AG09309 (cell line): ENCODE measurements at regions not wholly inside any gene's neighbourhood (a gene's known extent, or its start where the extent isn't known, plus 50 kb on each side); places are given as distances from the start of the nearest gene placed in this dataset.

Experiments used
- DNase-seq: peaks from one replicate; pipeline ENCODE4 v3.0.0-alpha.2; 2010; ENCODE audit warnings: low read depth
- H3K4me3 ChIP-seq: 2 replicates; pipeline ENCODE4 v1.5.1; 2011; ENCODE audit warnings: mild to moderate bottlenecking, low read depth, low read length, moderate library complexity; ENCODE audit not compliant: control insufficient read depth
- CTCF ChIP-seq: IDR thresholded peaks from 2 replicates; pipeline ENCODE4 v1.5.1; 2011; ENCODE audit warnings: mild to moderate bottlenecking, low read depth, low read length, inconsistent platforms; ENCODE audit not compliant: insufficient read depth, control insufficient read depth; ENCODE audit errors: missing control alignments

GRCh38 chr1:224492632-224493031 lies 58.0 kb upstream of the WDR26 start:
- no peak for TF ChIP-seq CTCF
- no peak for DNase-seq
- no peak overlapping the region for H3K4me3 ChIP-seq

GRCh38 chr1:224493269-224493668 lies 58.7 kb upstream of the WDR26 start:
- no peak for TF ChIP-seq CTCF
- no peak for DNase-seq
- no peak overlapping the region for H3K4me3 ChIP-seq

GRCh38 chr1:224494343-224494742 lies 59.7 kb upstream of the WDR26 start:
- no peak for DNase-seq
- TF ChIP-seq CTCF = no peak
- H3K4me3 ChIP-seq = no peak overlapping the region

- no peak overlapping the region for H3K4me3 ChIP-seq
- no peak for DNase-seq
- no peak for TF ChIP-seq CTCF
These were observed 61.3 kb upstream of the WDR26 start for GRCh38 chr1:224495866-224496265.

- H3K4me3 ChIP-seq = no peak overlapping the region
- no peak for DNase-seq
- no peak for TF ChIP-seq CTCF
These were observed 62.2 kb upstream of the WDR26 start for GRCh38 chr1:224496826-224497225.

- no peak for TF ChIP-seq CTCF
- no peak for DNase-seq
- H3K4me3 ChIP-seq = no peak overlapping the region
These were observed 63.3 kb upstream of the WDR26 start for GRCh38 chr1:224497714-224498573.
